Transverse colon (tissue), 4 donors: ENCODE measurements at regions not wholly inside any gene's neighbourhood (a gene's known extent, or its start where the extent isn't known, plus 50 kb on each side); places are given as distances from the start of the nearest gene placed in this dataset.

Source experiments
- EP300 ChIP-seq: sonication (generic); formaldehyde crosslinking; IDR thresholded peaks from one replicate; pipeline ENCODE4 v1.6.1; 2017; ENCODE audit warnings: antibody characterized with exemption, low read depth
- POLR2A ChIP-seq: fragments of 450-650 bp; IDR thresholded peaks from one replicate; pipeline ENCODE4 v1.6.1; 2016; ENCODE audit warnings: antibody characterized with exemption, mild to moderate bottlenecking, moderate library complexity
- POLR2AphosphoS5 ChIP-seq, 3 donors: sonication (generic); formaldehyde crosslinking; IDR thresholded peaks; one replicate each; pipeline ENCODE4 v1.6.1; 2016; ENCODE audit warnings: antibody characterized with exemption in 3 of 3
- TF ChIP-seq, protein P1 (sequence below), 5 experiments: fragments of 200-600 bp in 3 of 5; fragments of 450-650 bp in 2 of 5; sonication (generic) in 3 of 5; IDR thresholded peaks; 1 replicate in 2 of 5; 2 replicates in 3 of 5; pipeline ENCODE4 v1.5.1; 2016 to 2017; ENCODE audit warnings: antibody characterized with exemption in 5 of 5, inconsistent platforms in 3 of 5, mild to moderate bottlenecking in 2 of 5, moderate library complexity in 1 of 5

DNA sequence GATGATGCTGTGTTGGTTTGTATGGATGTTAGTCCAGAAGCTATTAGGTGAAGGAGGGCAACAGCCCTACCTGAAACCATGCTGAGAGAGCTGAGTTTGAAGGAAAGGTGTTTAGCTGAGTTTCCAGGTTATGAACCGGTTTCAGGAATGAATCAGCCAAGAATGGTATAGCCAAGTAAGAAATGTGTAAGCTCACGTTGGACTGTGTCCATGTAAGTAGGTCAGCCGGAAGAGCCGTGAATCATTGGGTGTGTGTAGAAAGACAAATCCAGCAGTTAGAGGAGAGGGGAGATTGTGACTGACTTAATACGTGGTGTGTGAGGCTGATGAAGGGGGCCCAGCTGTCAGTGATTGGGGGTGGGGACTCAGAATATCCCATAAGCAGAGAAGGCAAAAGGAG lies 77.2 kb upstream of the SPIN4 start:
- TF ChIP-seq, protein P1, sequence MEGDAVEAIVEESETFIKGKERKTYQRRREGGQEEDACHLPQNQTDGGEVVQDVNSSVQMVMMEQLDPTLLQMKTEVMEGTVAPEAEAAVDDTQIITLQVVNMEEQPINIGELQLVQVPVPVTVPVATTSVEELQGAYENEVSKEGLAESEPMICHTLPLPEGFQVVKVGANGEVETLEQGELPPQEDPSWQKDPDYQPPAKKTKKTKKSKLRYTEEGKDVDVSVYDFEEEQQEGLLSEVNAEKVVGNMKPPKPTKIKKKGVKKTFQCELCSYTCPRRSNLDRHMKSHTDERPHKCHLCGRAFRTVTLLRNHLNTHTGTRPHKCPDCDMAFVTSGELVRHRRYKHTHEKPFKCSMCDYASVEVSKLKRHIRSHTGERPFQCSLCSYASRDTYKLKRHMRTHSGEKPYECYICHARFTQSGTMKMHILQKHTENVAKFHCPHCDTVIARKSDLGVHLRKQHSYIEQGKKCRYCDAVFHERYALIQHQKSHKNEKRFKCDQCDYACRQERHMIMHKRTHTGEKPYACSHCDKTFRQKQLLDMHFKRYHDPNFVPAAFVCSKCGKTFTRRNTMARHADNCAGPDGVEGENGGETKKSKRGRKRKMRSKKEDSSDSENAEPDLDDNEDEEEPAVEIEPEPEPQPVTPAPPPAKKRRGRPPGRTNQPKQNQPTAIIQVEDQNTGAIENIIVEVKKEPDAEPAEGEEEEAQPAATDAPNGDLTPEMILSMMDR (IDR thresholded peaks at IDR 0.05) = no peak
- no peak for TF ChIP-seq EP300
- no peak for TF ChIP-seq POLR2A
- TF ChIP-seq POLR2AphosphoS5 (IDR thresholded peaks at IDR 0.05) = no peak
